ENCODE measurements at regions not wholly inside any gene's neighbourhood (a gene's known extent, or its start where the extent isn't known, plus 50 kb on each side); places are given as distances from the start of the nearest gene placed in this dataset.

- no peak overlapping the region for H3K27ac Mint-ChIP-seq
- no peaks in the 10 kb centered on the region for H3K4me1 ChIP-seq (ENCODE audit: control insufficient read depth in 1 of 2, insufficient read depth in 2 of 2, low read length in 2 of 2)
Observed at GRCh38 chr10:29181936-29182335, 106.9 kb upstream of the LYZL1 start.

GRCh38 chr10:29183301-29183945 lies 105.4 kb upstream of the LYZL1 start:
- Mint-ChIP-seq H3K4me1 (no peaks in the 10 kb centered on the region), H3K36me3 (no peaks in the 10 kb centered on the region), H3K9me3 (peaks cover 0 to 3% (median 0%) of the 10 kb centered on the region in 7 donors), H3K27ac (no peak overlapping the region), H3K27me3 (ENCODE audit: low read depth in 3 of 3) (peaks cover 6 to 26% (median 13%) of the 10 kb centered on the region in 3 donors), H3K4me3 (no peak overlapping the region)
- no peaks in the 10 kb centered on the region for H3K9me3 ChIP-seq (replicated peaks in 1 of 2; ENCODE audit: control insufficient read depth in 1 of 2, insufficient read depth in 1 of 2, low read length in 2 of 2)
- H3K79me2 ChIP-seq (ENCODE audit: insufficient read depth, low read length): no peaks in the 10 kb centered on the region
- no peak overlapping the region for H3K4me3 ChIP-seq (replicated peaks in 1 of 3; ENCODE audit: low read depth in 2 of 3, low read length in 3 of 3)
- no peaks in the 10 kb centered on the region for H3K36me3 ChIP-seq (replicated peaks in 1 of 2; ENCODE audit: control insufficient read depth in 1 of 2, insufficient read depth in 2 of 2, low read length in 2 of 2)
- H3K27me3 ChIP-seq (ENCODE audit: control insufficient read depth in 2 of 2, insufficient read depth in 2 of 2, low read length in 2 of 2): no peaks in the 10 kb centered on the region
- H3K4me1 ChIP-seq (ENCODE audit: control insufficient read depth in 1 of 2, insufficient read depth in 2 of 2, low read length in 2 of 2): no peaks in the 10 kb centered on the region
- no peaks in the 10 kb centered on the region for H4K20me1 ChIP-seq (ENCODE audit: insufficient read depth, low read length)
- H3K4me2 ChIP-seq (replicated peaks; ENCODE audit: extremely low read depth, low read length, poor library complexity, severe bottlenecking): no peak overlapping the region
- intact Hi-C loops (cut with micrococcal nuclease): no loop called here
- no peak overlapping the region for H3K9ac ChIP-seq (ENCODE audit: insufficient read depth, low read length, poor library complexity, severe bottlenecking)
- DNase-seq: no peak
- no peak overlapping the region for H2AFZ ChIP-seq (ENCODE audit: insufficient read depth, low read depth, low read length, poor library complexity, severe bottlenecking)
- no peak overlapping the region for H3K27ac ChIP-seq (ENCODE audit: low read depth in 1 of 2, low read length in 2 of 2)
- no peak for TF ChIP-seq CTCF (IDR thresholded peaks at IDR 0.05)
- WGBS (ENCODE audit: insufficient coverage): 100% methylated on average over 1 of the region's 6 CpGs

More at GRCh38 chr10:29181936-29182335, 106.9 kb upstream of the LYZL1 start:
- Mint-ChIP-seq H3K9me3 (peaks cover 0 to 3% (median 0%) of the 10 kb centered on the region in 7 donors), H3K27me3 (ENCODE audit: low read depth in 3 of 3) (peaks cover 8 to 30% (median 13%) of the 10 kb centered on the region in 3 donors), H3K4me1 (no peaks in the 10 kb centered on the region), H3K4me3 (no peak overlapping the region), H3K36me3 (no peaks in the 10 kb centered on the region)
- Histone ChIP-seq H2AFZ (ENCODE audit: insufficient read depth, low read depth, low read length, poor library complexity, severe bottlenecking) (no peak overlapping the region), H3K9me3 (replicated peaks in 1 of 2; ENCODE audit: control insufficient read depth in 1 of 2, insufficient read depth in 1 of 2, low read length in 2 of 2) (no peaks in the 10 kb centered on the region), H3K27ac (ENCODE audit: low read depth in 1 of 2, low read length in 2 of 2) (no peak overlapping the region), H3K36me3 (replicated peaks in 1 of 2; ENCODE audit: control insufficient read depth in 1 of 2, insufficient read depth in 2 of 2, low read length in 2 of 2) (no peaks in the 10 kb centered on the region), H3K9ac (ENCODE audit: insufficient read depth, low read length, poor library complexity, severe bottlenecking) (no peak overlapping the region), H3K4me2 (replicated peaks; ENCODE audit: extremely low read depth, low read length, poor library complexity, severe bottlenecking) (no peak overlapping the region), H3K79me2 (ENCODE audit: insufficient read depth, low read length) (no peaks in the 10 kb centered on the region), H3K27me3 (ENCODE audit: control insufficient read depth in 2 of 2, insufficient read depth in 2 of 2, low read length in 2 of 2) (peaks cover 0 to 3% of the 10 kb centered on the region in 2 donors), H3K4me3 (replicated peaks in 1 of 3; ENCODE audit: low read depth in 2 of 3, low read length in 3 of 3) (no peak overlapping the region), H4K20me1 (ENCODE audit: insufficient read depth, low read length) (no peaks in the 10 kb centered on the region)
- intact Hi-C loops (cut with micrococcal nuclease): no loop called here
- no peak for TF ChIP-seq CTCF (IDR thresholded peaks at IDR 0.05)
- DNase-seq: no peak
- WGBS (ENCODE audit: insufficient coverage): no CpG with 5 or more reads among the region's 6 CpGs
